ENCODE measurements at regions not wholly inside any gene's neighbourhood (a gene's known extent, or its start where the extent isn't known, plus 50 kb on each side); places are given as distances from the start of the nearest gene placed in this dataset.

- no peak for TF ChIP-seq EZH2 (IDR thresholded peaks at IDR 0.05; ENCODE audit: insufficient read depth, poor library complexity, severe bottlenecking)
- TF ChIP-seq EZH2phosphoT487 (IDR thresholded peaks at IDR 0.05; ENCODE audit: insufficient read depth, low read depth) = no peak
These were observed 2252.5 kb downstream of the TP53TG3F start for GRCh38 chr16:35711958-35712357.

Measured in GM23248 (cell line).